ENCODE measurements at regions not wholly inside any gene's neighbourhood (a gene's known extent, or its start where the extent isn't known, plus 50 kb on each side); places are given as distances from the start of the nearest gene placed in this dataset.

GRCh38 chr2:133716166-133716565, 147.9 kb upstream of the NCKAP5 start:
- TF ChIP-seq CTCF (IDR thresholded peaks at IDR 0.05): no peak
- no peak for TF ChIP-seq POLR2A (IDR thresholded peaks at IDR 0.05)
